HG03064 (cell line): ENCODE measurements at regions not wholly inside any gene's neighbourhood (a gene's known extent, or its start where the extent isn't known, plus 50 kb on each side); places are given as distances from the start of the nearest gene placed in this dataset.
"Not testable (repeated sequence)": the region's sequence is repeated elsewhere in the genome, so short reads cannot be mapped to it uniquely, and the experiment has no call there.

Experiments used
- ATAC-seq: cut with Tn5 transposase; IDR thresholded peaks from one replicate; pipeline ENCODE4 v1.9.1; 2021; ENCODE audit warnings: low read depth; ENCODE audit not compliant: unreplicated experiment

GRCh38 chr6:28657381-28657768 lies 131.7 kb downstream of the GPX5 start:
- ATAC-seq, result no peak

DNA sequence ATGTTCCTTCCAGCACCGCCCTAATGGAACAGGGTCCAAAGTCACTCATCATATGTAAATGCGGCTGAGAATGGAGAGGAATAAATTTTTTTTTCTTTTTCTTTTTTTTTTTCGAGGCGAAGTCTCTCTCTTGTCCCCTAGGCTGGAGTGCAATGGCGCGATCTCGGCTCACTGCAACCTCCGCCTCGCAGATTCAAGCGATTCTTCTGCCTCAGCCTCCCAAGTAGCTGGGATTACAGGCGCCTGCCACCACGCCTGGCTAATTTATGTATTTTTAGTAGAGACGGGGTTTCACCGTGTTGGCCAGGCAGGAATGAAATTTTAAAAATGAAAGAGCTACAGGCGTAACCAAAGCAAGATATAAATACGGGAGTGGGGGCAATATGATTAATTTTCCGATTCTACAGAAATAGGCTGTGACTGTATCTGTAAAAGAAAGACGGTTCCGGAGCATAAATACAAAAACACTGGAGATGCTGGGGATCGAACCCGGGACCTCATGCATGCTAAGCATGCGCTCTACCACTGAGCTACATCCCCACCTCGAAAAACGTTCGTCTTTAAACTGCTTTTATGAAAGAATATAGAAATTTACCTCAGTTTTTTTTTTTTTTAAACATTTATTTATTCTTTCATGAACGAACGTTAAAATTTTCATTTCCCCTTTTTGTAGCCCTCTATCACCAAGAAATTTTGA lies 132.2 kb downstream of the GPX5 start:
- ATAC-seq, result no peak

DNA sequence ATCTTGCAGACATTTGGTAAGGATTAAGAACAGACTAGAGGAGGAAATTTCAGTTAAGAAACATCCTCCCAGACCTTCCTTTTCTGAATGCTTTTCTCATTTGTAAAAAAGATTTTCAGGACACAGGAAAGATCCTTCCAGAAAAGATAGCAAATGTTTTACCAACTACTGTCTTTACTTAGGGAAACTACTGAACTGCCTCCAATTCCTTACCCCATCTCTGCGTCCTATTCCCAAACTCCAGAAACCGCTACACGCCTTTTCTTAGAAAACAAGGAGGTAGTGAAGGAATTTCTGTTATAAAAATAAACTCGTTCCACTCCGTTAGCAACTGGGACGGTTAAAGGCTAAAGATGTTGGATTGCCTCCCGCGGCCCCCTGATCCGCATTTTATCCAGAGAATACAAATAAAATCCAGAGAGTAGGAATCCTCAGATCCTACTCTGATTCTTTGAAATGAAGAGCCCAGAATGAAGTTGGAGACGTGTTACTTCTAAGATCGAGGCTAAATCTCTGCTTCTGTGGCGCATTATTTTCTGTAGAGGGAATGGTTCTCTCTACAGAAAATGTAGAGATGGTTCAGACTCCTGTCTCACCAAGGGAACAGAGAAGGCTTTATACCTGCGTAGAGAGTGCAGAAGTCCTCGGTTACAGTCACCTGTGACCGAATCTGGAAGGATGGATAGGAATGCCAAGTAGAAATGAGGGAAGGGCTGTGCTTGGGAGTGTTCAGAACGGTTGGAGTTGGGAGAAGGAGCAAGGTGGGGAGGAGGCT lies 133.0 kb downstream of the GPX5 start:
- ATAC-seq, result no peak

DNA sequence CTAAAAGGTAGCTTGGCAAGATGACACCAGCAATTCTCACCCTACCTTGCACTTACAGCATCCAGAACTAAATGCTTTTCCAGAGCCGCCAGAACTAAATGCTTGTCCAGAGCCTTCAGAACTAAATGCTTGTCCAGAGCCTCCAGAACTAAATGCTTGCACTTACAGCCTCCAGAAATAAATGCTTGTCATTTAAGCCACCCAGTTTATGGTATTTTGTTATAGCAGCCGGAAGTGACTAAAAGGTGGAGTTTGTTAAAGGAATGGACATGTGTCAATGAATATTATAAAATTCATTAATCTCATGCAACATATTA lies 133.5 kb downstream of the GPX5 start:
- ATAC-seq, result no peak

DNA sequence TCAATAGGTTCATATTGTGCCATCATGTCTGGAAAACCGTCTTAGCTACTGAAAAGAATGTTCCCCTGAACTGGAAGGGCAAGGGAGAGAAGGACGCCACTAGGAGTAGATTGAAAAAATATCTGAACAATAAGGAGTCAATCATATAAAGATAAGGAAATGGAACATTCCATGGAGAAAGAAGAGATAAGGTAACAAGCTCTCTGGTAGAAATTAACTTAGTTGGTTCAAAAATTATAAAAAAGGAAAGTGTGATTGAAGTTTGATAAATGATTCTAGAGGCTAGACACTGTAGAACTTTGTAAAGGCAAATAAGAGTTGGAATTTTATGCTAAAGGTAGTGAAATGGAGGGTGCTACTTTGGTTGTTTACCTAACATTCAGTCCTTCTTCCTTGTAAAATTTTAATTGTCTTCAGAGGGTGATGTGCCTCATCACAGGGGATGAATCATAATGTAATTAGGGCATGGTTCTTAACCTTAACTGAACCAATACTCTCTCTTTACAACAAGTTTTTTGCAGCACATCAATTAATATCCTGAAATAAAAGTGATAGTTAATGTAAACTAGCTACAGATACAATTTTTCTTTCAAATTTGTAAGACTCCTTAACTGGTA lies 135.5 kb downstream of the GPX5 start:
- ATAC-seq, result no peak

- no peak for ATAC-seq
Observed at GRCh38 chr6:28664870-28665396, 139.3 kb downstream of the GPX5 start.

DNA sequence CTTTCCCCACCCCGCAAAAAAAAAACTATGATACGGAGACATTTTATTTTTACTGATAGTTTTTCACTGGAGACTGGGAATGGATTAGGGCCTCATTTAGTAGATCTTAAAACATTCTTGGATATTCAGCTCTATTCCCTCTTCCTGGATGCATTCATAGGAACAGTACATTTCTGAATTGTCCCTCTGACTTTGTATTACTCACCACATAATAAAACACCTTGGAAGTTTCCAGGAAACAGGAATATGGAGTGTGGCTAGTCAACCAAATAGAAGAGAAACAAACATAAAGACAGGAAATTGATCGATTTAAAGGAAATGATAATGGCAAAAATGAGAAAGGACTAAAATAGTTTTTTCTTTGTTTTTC lies 147.7 kb downstream of the GPX5 start:
- no peak for ATAC-seq

- ATAC-seq, result no peak
Observed at GRCh38 chr6:28673787-28674671, 148.3 kb downstream of the GPX5 start.

GRCh38 chr6:28675600-28675999 lies 149.9 kb downstream of the GPX5 start:
- ATAC-seq, result no peak

- ATAC-seq, result no peak
Observed at GRCh38 chr6:28682542-28682941, 156.9 kb downstream of the GPX5 start.

DNA sequence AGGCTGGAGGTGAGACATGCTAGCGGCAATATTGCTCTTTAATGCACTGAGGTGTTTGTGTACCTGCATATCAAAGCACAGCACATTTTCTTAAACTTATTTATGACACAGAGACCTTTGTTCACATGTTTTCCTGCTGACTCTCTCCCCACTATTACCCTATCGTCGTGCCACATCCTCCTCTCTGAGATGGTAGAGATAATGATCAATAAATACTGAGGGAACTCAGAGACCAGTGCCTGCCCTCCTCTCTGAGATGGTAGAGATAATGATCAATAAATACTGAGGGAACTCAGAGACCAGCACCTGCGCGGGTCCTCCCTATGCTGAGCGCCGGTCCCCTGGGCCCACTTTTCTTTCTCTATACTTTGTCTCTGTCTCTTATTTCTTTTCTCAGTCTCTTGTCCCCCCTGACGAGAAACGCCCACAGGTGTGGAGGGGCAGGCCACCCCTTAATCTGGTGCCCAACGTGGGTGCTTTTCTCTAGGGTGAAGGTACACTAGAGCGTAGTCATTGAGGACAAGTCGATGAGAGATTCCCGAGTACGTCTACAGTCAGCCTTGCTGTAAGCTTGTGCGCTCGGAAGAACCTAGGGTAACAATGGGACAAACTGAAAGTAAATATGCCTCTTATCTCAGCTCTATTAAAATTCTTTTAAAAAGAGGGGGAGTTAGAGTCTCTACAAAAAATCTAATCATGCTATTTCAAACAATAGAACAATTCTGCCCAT lies 157.4 kb downstream of the GPX5 start:
- ATAC-seq, result not testable (repeated sequence)

- ATAC-seq, result no peak
Observed at GRCh38 chr6:28683945-28684538, 158.4 kb downstream of the GPX5 start.

- ATAC-seq, result not testable (repeated sequence)
Observed at GRCh38 chr6:28685960-28686359, 160.3 kb downstream of the GPX5 start.

DNA sequence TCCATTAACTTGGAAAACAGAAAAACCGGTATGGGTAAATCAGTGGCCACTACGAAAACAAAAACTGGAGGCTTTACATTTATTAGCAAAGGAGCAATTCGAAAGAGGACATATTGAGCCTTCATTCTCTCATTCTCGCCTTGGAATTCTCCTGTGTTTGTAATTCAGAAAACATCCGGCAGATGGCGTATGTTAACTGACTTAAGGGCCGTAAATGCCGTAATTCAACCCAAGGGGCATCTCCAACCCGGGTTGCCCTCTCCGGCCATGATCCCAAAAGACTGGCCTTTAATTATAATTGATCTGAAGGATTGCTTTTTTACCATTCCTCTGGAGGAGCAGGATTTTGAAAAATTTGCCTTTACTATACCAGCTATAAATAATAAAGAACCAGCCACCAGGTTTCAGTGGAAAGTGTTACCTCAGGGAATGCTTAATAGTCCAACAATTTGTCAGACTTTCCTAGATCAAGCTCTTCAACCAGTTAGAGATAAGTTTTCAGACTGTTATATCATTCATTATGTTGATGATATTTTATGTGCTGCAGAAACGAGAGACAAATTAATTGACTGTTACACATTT lies 160.9 kb downstream of the GPX5 start:
- ATAC-seq, result not testable (repeated sequence)

- ATAC-seq, result not testable (repeated sequence)
Observed at GRCh38 chr6:28687309-28687981, 161.8 kb downstream of the GPX5 start.

DNA sequence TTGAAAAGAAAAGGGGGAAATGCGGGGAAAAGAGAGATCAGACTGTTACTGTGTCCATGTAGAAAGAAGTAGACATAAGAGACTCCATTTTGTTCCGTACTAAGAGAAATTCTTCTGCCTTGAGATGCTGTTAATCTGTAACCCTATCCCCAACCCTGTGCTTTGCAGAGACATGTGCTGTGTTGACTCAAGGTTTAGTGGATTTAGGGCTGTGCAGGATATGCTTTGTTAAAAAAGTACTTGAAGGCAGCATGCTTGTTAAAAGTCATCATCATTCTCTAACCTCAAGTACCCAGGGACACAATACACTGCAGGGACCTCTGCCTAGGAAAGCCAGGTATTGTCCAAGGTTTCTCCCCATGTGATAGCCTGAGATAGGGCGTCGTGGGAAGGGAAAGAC lies 166.3 kb downstream of the GPX5 start:
- not testable (repeated sequence) for ATAC-seq

GRCh38 chr6:28693033-28693750 lies 167.5 kb downstream of the GPX5 start:
- ATAC-seq, result no peak
